Colonic mucosa (tissue), 4 donors: ENCODE measurements at regions not wholly inside any gene's neighbourhood (a gene's known extent, or its start where the extent isn't known, plus 50 kb on each side); places are given as distances from the start of the nearest gene placed in this dataset.

Source experiments
- DNase-seq: peaks from one replicate; pipeline ENCODE4 v3.0.0-alpha.2; 2020
- H3K27ac ChIP-seq: fragments of 200-600 bp; one replicate; pipeline ENCODE4 v1.8.0; 2021
- H3K27me3 ChIP-seq: fragments of 200-600 bp; one replicate; pipeline ENCODE4 v1.8.0; 2021
- H3K36me3 ChIP-seq: fragments of 200-600 bp; one replicate; pipeline ENCODE4 v1.8.0; 2021
- H3K4me1 ChIP-seq: fragments of 200-600 bp; one replicate; pipeline ENCODE4 v1.8.0; 2021; ENCODE audit warnings: mild to moderate bottlenecking
- H3K4me3 ChIP-seq: fragments of 200-600 bp; one replicate; pipeline ENCODE4 v1.8.0; 2021
- H3K9ac ChIP-seq, 2 donors: one replicate each; pipeline ENCODE4 v1.7.0; 2013; ENCODE audit warnings: control low read depth in 2 of 2, low read depth in 2 of 2, low read length in 2 of 2
- H3K9me3 ChIP-seq: fragments of 200-600 bp; one replicate; pipeline ENCODE4 v1.8.0; 2021
- intact Hi-C: fragments of 100-400 bp; cut with DNase I; formaldehyde crosslinking; loops from one replicate; pipeline ENCODE4 v1.14.1; 2022
- TF ChIP-seq, protein P1 (sequence below): fragments of 200-600 bp; IDR thresholded peaks from one replicate; pipeline ENCODE4 v1.8.0; 2022; ENCODE audit warnings: antibody characterized with exemption, mild to moderate bottlenecking
- donor health status: healthy.
- donor health status: DM: no; HTN: no; CAD: no.
- donor health status: DM: no; HTN: no; CAD: no.

DNA sequence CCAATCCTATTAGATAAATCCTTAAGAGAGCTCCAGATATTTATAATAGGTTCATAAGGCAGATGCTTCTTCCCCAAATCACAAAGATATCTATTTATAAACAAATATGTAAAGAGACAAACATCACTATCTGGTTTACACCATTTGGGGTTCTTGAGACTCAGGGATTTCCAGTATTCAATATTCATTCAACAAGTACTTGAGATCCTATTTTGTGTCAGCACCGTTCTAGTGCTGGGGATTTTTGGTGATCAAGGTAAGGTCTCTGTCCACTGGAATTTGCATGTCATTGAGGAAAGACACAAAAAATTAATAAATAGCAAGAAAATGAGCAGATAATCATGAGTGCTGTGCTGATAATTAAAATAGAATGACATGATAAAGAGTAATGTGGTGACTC lies 222.7 kb upstream of the FOXN3 start:
- no peak overlapping the region for H3K4me3 ChIP-seq
- no peaks in the 10 kb centered on the region for H3K4me1 ChIP-seq
- no peak for DNase-seq
- intact Hi-C loops, result no loop called here
- no peaks in the 10 kb centered on the region for H3K27me3 ChIP-seq
- H3K36me3 ChIP-seq, result no peaks in the 10 kb centered on the region
- no peaks in the 10 kb centered on the region for H3K9me3 ChIP-seq
- TF ChIP-seq, protein P1, sequence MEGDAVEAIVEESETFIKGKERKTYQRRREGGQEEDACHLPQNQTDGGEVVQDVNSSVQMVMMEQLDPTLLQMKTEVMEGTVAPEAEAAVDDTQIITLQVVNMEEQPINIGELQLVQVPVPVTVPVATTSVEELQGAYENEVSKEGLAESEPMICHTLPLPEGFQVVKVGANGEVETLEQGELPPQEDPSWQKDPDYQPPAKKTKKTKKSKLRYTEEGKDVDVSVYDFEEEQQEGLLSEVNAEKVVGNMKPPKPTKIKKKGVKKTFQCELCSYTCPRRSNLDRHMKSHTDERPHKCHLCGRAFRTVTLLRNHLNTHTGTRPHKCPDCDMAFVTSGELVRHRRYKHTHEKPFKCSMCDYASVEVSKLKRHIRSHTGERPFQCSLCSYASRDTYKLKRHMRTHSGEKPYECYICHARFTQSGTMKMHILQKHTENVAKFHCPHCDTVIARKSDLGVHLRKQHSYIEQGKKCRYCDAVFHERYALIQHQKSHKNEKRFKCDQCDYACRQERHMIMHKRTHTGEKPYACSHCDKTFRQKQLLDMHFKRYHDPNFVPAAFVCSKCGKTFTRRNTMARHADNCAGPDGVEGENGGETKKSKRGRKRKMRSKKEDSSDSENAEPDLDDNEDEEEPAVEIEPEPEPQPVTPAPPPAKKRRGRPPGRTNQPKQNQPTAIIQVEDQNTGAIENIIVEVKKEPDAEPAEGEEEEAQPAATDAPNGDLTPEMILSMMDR, result no peak
- no peak overlapping the region for H3K9ac ChIP-seq
- no peak overlapping the region for H3K27ac ChIP-seq

DNA sequence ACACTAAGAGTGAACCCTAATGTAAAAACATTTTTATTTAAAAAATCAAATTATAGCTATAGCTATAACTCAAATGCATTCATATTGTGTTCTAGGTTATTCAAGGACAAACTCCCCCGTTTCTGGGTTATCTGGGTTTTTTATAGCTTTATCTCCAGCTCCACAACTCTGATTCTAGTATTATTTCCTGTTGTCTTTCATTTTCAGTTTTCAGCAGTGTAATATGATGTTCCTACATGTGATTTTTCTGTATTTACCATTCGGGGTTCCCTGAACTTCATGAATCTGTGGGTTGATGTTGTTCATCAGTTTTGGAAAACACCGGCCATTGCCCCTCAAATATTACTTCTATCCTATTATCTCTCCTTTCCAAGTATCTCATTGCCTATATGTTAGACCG lies 221.9 kb upstream of the FOXN3 start:
- Histone ChIP-seq H3K9me3 (no peaks in the 10 kb centered on the region), H3K27me3 (no peaks in the 10 kb centered on the region), H3K27ac (no peak overlapping the region), H3K4me1 (no peaks in the 10 kb centered on the region), H3K4me3 (no peak overlapping the region), H3K9ac (no peak overlapping the region), H3K36me3 (no peaks in the 10 kb centered on the region)
- intact Hi-C loops, result no loop called here
- TF ChIP-seq, protein P1, result no peak
- no peak for DNase-seq

DNA sequence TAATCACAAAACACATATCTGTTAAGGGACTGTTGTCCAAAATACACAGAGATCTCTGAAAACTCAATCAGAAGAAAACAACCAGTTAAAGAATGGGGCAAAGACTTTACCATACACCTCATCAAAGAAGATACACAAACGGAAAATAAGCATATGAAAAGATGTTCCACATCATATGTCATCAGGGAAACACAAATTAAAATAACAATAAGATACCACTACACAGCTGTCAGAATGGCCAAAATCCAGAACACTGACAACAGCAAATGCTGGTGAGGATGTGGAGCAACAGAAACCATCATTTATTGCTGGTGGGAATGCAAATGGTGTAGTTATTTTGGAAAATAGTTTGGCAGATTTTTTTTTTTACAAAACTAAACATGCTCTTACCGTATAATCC lies 220.5 kb upstream of the FOXN3 start:
- no peaks in the 10 kb centered on the region for H3K9me3 ChIP-seq

DNA sequence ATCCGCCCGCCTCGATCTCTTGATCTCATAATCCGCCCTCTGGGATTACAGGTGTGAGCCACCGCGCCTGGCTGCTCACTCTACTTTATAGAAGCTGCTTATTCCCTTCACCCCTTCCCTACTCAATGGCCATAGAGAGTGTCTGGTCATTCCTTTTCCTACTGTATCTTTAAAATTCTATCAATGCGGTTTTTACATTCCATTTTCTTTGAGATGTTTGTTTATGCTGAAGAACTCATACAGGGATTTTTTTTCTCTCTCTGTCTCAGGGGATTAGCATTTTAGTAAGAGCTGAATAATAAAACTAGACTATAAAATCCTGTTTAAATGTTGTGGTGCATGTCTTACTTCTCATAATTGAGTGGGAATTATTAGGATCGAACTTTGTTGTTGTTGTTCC lies 218.6 kb upstream of the FOXN3 start:
- DNase-seq, result no peak
- Histone ChIP-seq H3K9ac (no peak overlapping the region), H3K4me3 (no peak overlapping the region), H3K4me1 (no peaks in the 10 kb centered on the region), H3K36me3 (no peaks in the 10 kb centered on the region), H3K27ac (no peak overlapping the region), H3K9me3 (no peaks in the 10 kb centered on the region), H3K27me3 (no peaks in the 10 kb centered on the region)
- intact Hi-C loops, result no loop called here
- TF ChIP-seq, protein P1, result no peak

More for the DNA sequence above, 220.5 kb upstream of the FOXN3 start:
- DNase-seq, result no peak
- TF ChIP-seq, protein P1, result no peak
- intact Hi-C loops, result no loop called here
- H3K36me3 ChIP-seq, result no peaks in the 10 kb centered on the region
- no peaks in the 10 kb centered on the region for H3K4me1 ChIP-seq
- H3K27ac ChIP-seq, result no peak overlapping the region
- H3K9ac ChIP-seq, result no peak overlapping the region
- H3K4me3 ChIP-seq, result no peak overlapping the region
- no peaks in the 10 kb centered on the region for H3K27me3 ChIP-seq

DNA sequence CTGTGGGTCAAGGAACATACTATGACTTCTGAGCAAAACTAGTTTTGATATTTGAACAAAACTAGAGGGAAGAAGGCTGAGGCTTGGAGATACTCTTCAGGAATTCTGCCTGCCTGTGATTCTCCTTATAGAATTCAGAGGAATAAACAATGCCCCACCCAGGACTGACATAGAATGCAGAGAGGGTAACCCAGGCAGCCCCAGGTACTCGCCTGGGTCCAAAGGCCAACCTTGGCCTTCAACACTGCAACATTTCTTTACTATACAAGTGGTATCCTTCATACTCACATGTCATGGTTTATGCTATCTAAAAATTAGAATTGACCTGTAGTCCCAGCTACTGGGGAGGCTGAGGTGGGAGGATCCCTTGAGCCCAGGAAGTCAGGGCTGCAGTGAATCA lies 217.0 kb upstream of the FOXN3 start:
- no peaks in the 10 kb centered on the region for H3K9me3 ChIP-seq
- no peak overlapping the region for H3K9ac ChIP-seq
- no peaks in the 10 kb centered on the region for H3K36me3 ChIP-seq
- no peak overlapping the region for H3K27ac ChIP-seq
- no peak overlapping the region for H3K4me3 ChIP-seq
- no peaks in the 10 kb centered on the region for H3K4me1 ChIP-seq
- TF ChIP-seq, protein P1, result no peak
- peak; percentile 22 for DNase-seq
- intact Hi-C loops, result no loop called here
- H3K27me3 ChIP-seq, result no peaks in the 10 kb centered on the region
